Ovary (tissue), 7 donors: ENCODE measurements at regions not wholly inside any gene's neighbourhood (a gene's known extent, or its start where the extent isn't known, plus 50 kb on each side); places are given as distances from the start of the nearest gene placed in this dataset.

Source experiments
- DNase-seq, 5 donors: peaks; one replicate each; pipeline ENCODE4 v3.0.0-alpha.2; 2019 to 2020
- H3K27ac ChIP-seq, 2 donors: fragments of 200-600 bp; one replicate each; pipeline versions ENCODE4 v1.5.1 to v1.8.0; 2019 to 2022
- H3K27me3 ChIP-seq: fragments of 200-600 bp; one replicate; pipeline ENCODE4 v1.8.0; 2022
- H3K36me3 ChIP-seq: fragments of 200-600 bp; sonication (generic); one replicate; pipeline ENCODE4 v1.5.1; 2019
- H3K4me1 ChIP-seq: one replicate; pipeline ENCODE4 v1.8.1; 2013; ENCODE audit warnings: mild to moderate bottlenecking, moderate library complexity; ENCODE audit not compliant: insufficient read depth
- H3K4me3 ChIP-seq: fragments of 200-600 bp; sonication (generic); one replicate; pipeline ENCODE4 v1.5.1; 2017
- H3K9me3 ChIP-seq, 2 donors: fragments of 200-600 bp in 1 of 2; sonication (generic) in 1 of 2; one replicate each; pipeline versions ENCODE4 v1.5.1 to v1.8.1; 2013 to 2019; ENCODE audit warnings: mild to moderate bottlenecking in 1 of 2, moderate library complexity in 1 of 2
- CTCF ChIP-seq, 3 donors: fragments of 450-650 bp in 2 of 3; fragments of 200-600 bp in 1 of 3; IDR thresholded peaks; one replicate each; pipeline versions ENCODE4 v1.5.1 to v1.8.0; 2016 to 2022; ENCODE audit warnings: antibody characterized with exemption in 3 of 3, mild to moderate bottlenecking in 1 of 3
- EP300 ChIP-seq: sonication (generic); formaldehyde crosslinking; IDR thresholded peaks from one replicate; pipeline ENCODE4 v1.6.1; 2017; ENCODE audit warnings: antibody characterized with exemption
- POLR2A ChIP-seq: fragments of 450-650 bp; IDR thresholded peaks from one replicate; pipeline ENCODE4 v1.6.1; 2017; ENCODE audit warnings: antibody characterized with exemption, mild to moderate bottlenecking, moderate library complexity
- WGBS, 3 donors: extraction: QIAGEN DNeasy Blood & Tissue Kit in 1 of 3; methylation state at CpG; one replicate each; pipeline versions ENCODE4 v1.1.5 to v1.1.7; 2013 to 2017; 5-methylcytosine and 5-hydroxymethylcytosine counted together
- intact Hi-C, 4 donors: fragments of 100-400 bp; cut with DNase I; formaldehyde crosslinking; loops; one replicate each; pipeline versions ENCODE4 v1.11.0 to v1.15.1; 2022 to 2023
- donor health status: DM: no; HTN: no; CAD: no; lungs with moderate emphysema.
- donor health status: DM: no; HTN: no; CAD: no.
- donor health status: Bipolar disorder and iron deficiency.
- donor health status: DM: no; HTN: no; CAD: no.
- donor health status: DM: yes; HTN: yes; CAD: no.

GRCh38 chr12:94707892-94708291, 57.5 kb upstream of the TMCC3 start:
- Histone ChIP-seq H3K4me1 (peaks cover 17% of the 10 kb centered on the region), H3K27ac (peak overlapping the region in 1 of 2 donors; percentile 67), H3K27me3 (no peaks in the 10 kb centered on the region), H3K4me3 (peak overlapping the region; percentile 6), H3K36me3 (no peaks in the 10 kb centered on the region), H3K9me3 (no peaks in the 10 kb centered on the region)
- peak; percentile 73 to 86 (median 78) for DNase-seq
- 1 to 8% (median 7%) methylated on average over 9 of the region's 9 CpGs for WGBS, 3 donors
- intact Hi-C loops = no loop called here
- TF ChIP-seq POLR2A (no peak), EP300 (no peak), CTCF (IDR thresholded peaks at IDR 0.05) (no peak)

- H3K4me3 ChIP-seq = no peak overlapping the region
- no peaks in the 10 kb centered on the region for H3K9me3 ChIP-seq
- peaks cover 16% of the 10 kb centered on the region for H3K4me1 ChIP-seq
- no peak for DNase-seq
- no peak for TF ChIP-seq EP300
- 87 to 94% (median 89%) methylated on average over 3 of the region's 3 CpGs for WGBS, 3 donors
- no peaks in the 10 kb centered on the region for H3K36me3 ChIP-seq
- intact Hi-C loops = no loop called here
- H3K27ac ChIP-seq = peak overlapping the region in 1 of 2 donors; percentile 67
- no peaks in the 10 kb centered on the region for H3K27me3 ChIP-seq
Observed at GRCh38 chr12:94707036-94707435, 56.7 kb upstream of the TMCC3 start.

- Histone ChIP-seq H3K4me1 (peaks cover 18% of the 10 kb centered on the region), H3K36me3 (no peaks in the 10 kb centered on the region), H3K4me3 (no peak overlapping the region), H3K27me3 (no peaks in the 10 kb centered on the region), H3K27ac (no peak overlapping the region), H3K9me3 (no peaks in the 10 kb centered on the region)
- 58 to 64% (median 62%) methylated on average over 4 of the region's 4 CpGs for WGBS, 3 donors
- no peak for DNase-seq
- no peak for TF ChIP-seq EP300
- TF ChIP-seq POLR2A = no peak
- no peak for TF ChIP-seq CTCF (IDR thresholded peaks at IDR 0.05)
- intact Hi-C loops = no loop called here
Observed at GRCh38 chr12:94706250-94706661, 55.9 kb upstream of the TMCC3 start.

GRCh38 chr12:94705676-94706075, 55.3 kb upstream of the TMCC3 start:
- Histone ChIP-seq H3K9me3 (no peaks in the 10 kb centered on the region), H3K4me3 (no peak overlapping the region), H3K27ac (no peak overlapping the region), H3K4me1 (peaks cover 18% of the 10 kb centered on the region), H3K27me3 (no peaks in the 10 kb centered on the region), H3K36me3 (no peaks in the 10 kb centered on the region)
- 93 to 95% (median 94%) methylated on average over 4 of the region's 4 CpGs for WGBS, 3 donors
- no peak for DNase-seq
- TF ChIP-seq CTCF (IDR thresholded peaks at IDR 0.05) (no peak), EP300 (no peak), POLR2A (no peak)
- intact Hi-C loops = no loop called here

- Histone ChIP-seq H3K36me3 (no peaks in the 10 kb centered on the region), H3K9me3 (no peaks in the 10 kb centered on the region), H3K27me3 (no peaks in the 10 kb centered on the region), H3K4me1 (peaks cover 18% of the 10 kb centered on the region), H3K27ac (peak overlapping the region in 1 of 2 donors; percentile 66), H3K4me3 (no peak overlapping the region)
- WGBS, 3 donors = 15 to 27% (median 16%) methylated on average over 9 of the region's 9 CpGs
- DNase-seq = peak in 1 of 5 donors; percentile 47
- intact Hi-C loops = no loop called here
- no peak for TF ChIP-seq CTCF (IDR thresholded peaks at IDR 0.05)
- no peak for TF ChIP-seq POLR2A
- TF ChIP-seq EP300 = no peak
Observed at GRCh38 chr12:94704452-94705306, 54.3 kb upstream of the TMCC3 start.
